IMR-90 (cell line): ENCODE measurements at regions not wholly inside any gene's neighbourhood (a gene's known extent, or its start where the extent isn't known, plus 50 kb on each side); places are given as distances from the start of the nearest gene placed in this dataset.

ENCODE experiments used
- ATAC-seq: fragments of 200-7000 bp; cut with Tn5 transposase; 2 replicates; pipeline ENCODE4 v1.9.1; 2020; ENCODE audit warnings: low read depth, mild to moderate bottlenecking, moderate library complexity
- BruUV-seq: library from RNA; stranded (reverse); fragments of 400-500 nt; replicated peaks from 2 replicates; lab custom pipeline; 2021; lab: Mats Ljungman, UMichigan
- CTCF ChIA-PET: fragments of 300-600 bp; formaldehyde crosslinking; extraction: SDS; loops from one replicate; lab custom pipeline; 2021; ENCODE audit warnings: antibody characterized with exemption; lab: Yijun Ruan, JAX
- POLR2A ChIA-PET: fragments of 300-600 bp; sonication (Branson Sonifier 250); formaldehyde crosslinking; loops from one replicate; lab custom pipeline; 2022; ENCODE audit warnings: antibody characterized with exemption; ENCODE audit not compliant: unreplicated experiment; lab: Charles Lee
- DNase-seq: peaks from one replicate; pipeline ENCODE4 v3.0.0; 2013
- H2AFZ ChIP-seq: replicated peaks from 2 replicates; pipeline ENCODE3; 2013; ENCODE audit warnings: low read length, mild to moderate bottlenecking; ENCODE audit not compliant: poor library complexity
- H2AK5ac ChIP-seq: 2 replicates; pipeline ENCODE4 v1.6.1; 2013; ENCODE audit warnings: low read depth, low read length, inconsistent platforms
- H2AK9ac ChIP-seq: replicated peaks from 2 replicates; pipeline ENCODE3; 2013; ENCODE audit warnings: mild to moderate bottlenecking, low read depth, low read length, moderate library complexity; ENCODE audit not compliant: poor library complexity
- H2BK120ac ChIP-seq: 2 replicates; pipeline ENCODE4 v1.6.1; 2013; ENCODE audit warnings: low read depth, low read length, inconsistent platforms
- H2BK15ac ChIP-seq: 3 replicates; pipeline ENCODE4 v1.6.1; 2013; ENCODE audit warnings: low read depth, low read length, inconsistent platforms
- H2BK20ac ChIP-seq: 2 replicates; pipeline ENCODE4 v1.6.1; 2013; ENCODE audit warnings: low read depth, mild to moderate bottlenecking, inconsistent platforms, low read length, moderate library complexity
- H2BK5ac ChIP-seq: 2 replicates; pipeline ENCODE4 v1.6.1; 2013; ENCODE audit warnings: mild to moderate bottlenecking, low read depth, low read length, inconsistent platforms; ENCODE audit not compliant: poor library complexity, severe bottlenecking
- H3K14ac ChIP-seq: replicated peaks from 2 replicates; pipeline ENCODE4 v1.6.1; 2013; ENCODE audit warnings: low read depth, low read length, inconsistent platforms
- H3K18ac ChIP-seq: 2 replicates; pipeline ENCODE4 v1.6.1; 2013; ENCODE audit warnings: low read depth, low read length, control low read depth
- H3K23ac ChIP-seq: 2 replicates; pipeline ENCODE4 v1.6.1; 2013; ENCODE audit warnings: low read depth, low read length, inconsistent platforms
- H3K27ac ChIP-seq: 2 replicates; pipeline ENCODE4 v1.5.1; 2013; ENCODE audit warnings: mild to moderate bottlenecking, control low read depth, low read length; ENCODE audit not compliant: insufficient read depth
- H3K27me3 ChIP-seq: 2 replicates; pipeline ENCODE4 v1.6.1; 2013; ENCODE audit warnings: low read length; ENCODE audit not compliant: control insufficient read depth, insufficient read depth
- H3K36me3 ChIP-seq: 2 replicates; pipeline ENCODE4 v1.6.1; 2013; ENCODE audit warnings: low read length, mixed read lengths; ENCODE audit not compliant: control insufficient read depth, insufficient read depth
- H3K4ac ChIP-seq: 2 replicates; pipeline ENCODE4 v1.6.1; 2013; ENCODE audit warnings: low read depth, low read length, inconsistent platforms
- H3K4me1 ChIP-seq: 2 replicates; pipeline ENCODE4 v1.6.1; 2013; ENCODE audit warnings: low read length, mixed read lengths; ENCODE audit not compliant: control insufficient read depth, insufficient read depth
- H3K4me2 ChIP-seq: 2 replicates; pipeline ENCODE4 v1.6.1; 2013; ENCODE audit warnings: low read depth, mild to moderate bottlenecking, control low read depth, low read length, moderate library complexity
- H3K4me3 ChIP-seq: 2 replicates; pipeline ENCODE4 v1.5.1; 2013; ENCODE audit warnings: low read depth, mild to moderate bottlenecking, control low read depth, low read length, moderate library complexity; ENCODE audit not compliant: insufficient read depth
- H3K56ac ChIP-seq: 2 replicates; pipeline ENCODE4 v1.6.1; 2013; ENCODE audit warnings: low read length, inconsistent platforms; ENCODE audit not compliant: insufficient read depth; ENCODE audit errors: extremely low read depth
- H3K79me1 ChIP-seq, 2 experiments: 2 replicates each; pipeline ENCODE4 v1.6.1; 2013; ENCODE audit warnings: low read length in 2 of 2, inconsistent platforms in 1 of 2, low read depth in 1 of 2
- H3K9ac ChIP-seq: 2 replicates; pipeline ENCODE4 v1.6.1; 2013; ENCODE audit warnings: low read depth, low read length, control low read depth
- H3K9me1 ChIP-seq: 2 replicates; pipeline ENCODE4 v1.6.1; 2013; ENCODE audit warnings: low read length, inconsistent platforms; ENCODE audit not compliant: insufficient read depth
- H3K9me3 ChIP-seq: 2 replicates; pipeline ENCODE4 v1.6.1; 2013; ENCODE audit warnings: low read length; ENCODE audit not compliant: control insufficient read depth, insufficient read depth
- H4K20me1 ChIP-seq: 2 replicates; pipeline ENCODE4 v1.6.1; 2013; ENCODE audit warnings: low read length, inconsistent platforms; ENCODE audit not compliant: insufficient read depth
- H4K5ac ChIP-seq: 2 replicates; pipeline ENCODE4 v1.6.1; 2013; ENCODE audit warnings: mild to moderate bottlenecking, low read depth, low read length, control low read depth
- H4K8ac ChIP-seq, 2 experiments: 2 replicates each; pipeline ENCODE4 v1.6.1; 2013; ENCODE audit warnings: low read depth in 2 of 2, low read length in 2 of 2, control low read depth in 1 of 2, inconsistent platforms in 1 of 2
- H4K91ac ChIP-seq: 2 replicates; pipeline ENCODE4 v1.6.1; 2013; ENCODE audit warnings: low read depth, low read length, inconsistent platforms; ENCODE audit not compliant: insufficient read depth
- BHLHE40 ChIP-seq: fragments of 150-350 bp; IDR thresholded peaks from 2 replicates; pipeline ENCODE4 v1.6.1; 2016; ENCODE audit warnings: mild to moderate bottlenecking, low read depth, low read length
- CEBPB ChIP-seq: IDR thresholded peaks from 2 replicates; pipeline ENCODE4 v1.6.1; 2012; ENCODE audit warnings: low read depth, low read length, improper control_type of control experiment
- CHD1 ChIP-seq: IDR thresholded peaks from 2 replicates; pipeline ENCODE4 v1.6.1; 2012; ENCODE audit warnings: low read depth, low read length, improper control_type of control experiment
- CTCF ChIP-seq: conservative IDR thresholded peaks from 2 replicates; pipeline ENCODE4 v1.5.1; 2012; ENCODE audit warnings: mild to moderate bottlenecking, low read depth, low read length, improper control_type of control experiment
- ELK1 ChIP-seq: fragments of 150-350 bp; IDR thresholded peaks from 2 replicates; pipeline ENCODE4 v1.6.1; 2016; ENCODE audit warnings: low read depth, mild to moderate bottlenecking, low read length, moderate library complexity, borderline replicate concordance
- FOS ChIP-seq: fragments of 150-350 bp; IDR thresholded peaks from 2 replicates; pipeline ENCODE4 v1.6.1; 2016; ENCODE audit warnings: low read depth, low read length
- MAFK ChIP-seq: IDR thresholded peaks from 2 replicates; pipeline ENCODE4 v1.6.1; 2012; ENCODE audit warnings: low read depth, low read length, improper control_type of control experiment
- MAZ ChIP-seq: IDR thresholded peaks from 2 replicates; pipeline ENCODE4 v1.6.1; 2012; ENCODE audit warnings: low read depth, mild to moderate bottlenecking, low read length, improper control_type of control experiment, moderate library complexity, borderline replicate concordance
- MXI1 ChIP-seq: IDR thresholded peaks from 2 replicates; pipeline ENCODE4 v1.6.1; 2012; ENCODE audit warnings: low read depth, mild to moderate bottlenecking, low read length, moderate library complexity, borderline replicate concordance
- NFE2L2 ChIP-seq: fragments of 150-350 bp; IDR thresholded peaks from 2 replicates; pipeline ENCODE4 v1.6.1; 2016; ENCODE audit warnings: low read depth, mild to moderate bottlenecking, low read length
- POLR2A ChIP-seq: IDR thresholded peaks from 2 replicates; pipeline ENCODE4 v1.6.1; 2012; ENCODE audit warnings: mild to moderate bottlenecking, low read depth, low read length
- RAD21 ChIP-seq: IDR thresholded peaks from 2 replicates; pipeline ENCODE4 v1.6.1; 2012; ENCODE audit warnings: low read length, improper control_type of control experiment
- RCOR1 ChIP-seq: IDR thresholded peaks from 2 replicates; pipeline ENCODE4 v1.6.1; 2012; ENCODE audit warnings: mild to moderate bottlenecking, low read length, improper control_type of control experiment; ENCODE audit not compliant: insufficient replicate concordance
- RFX5 ChIP-seq: IDR thresholded peaks from 2 replicates; pipeline ENCODE4 v1.8.0; 2012; ENCODE audit warnings: low read depth, mild to moderate bottlenecking, low read length, moderate library complexity
- SMC3 ChIP-seq: fragments of 150-350 bp; IDR thresholded peaks from 2 replicates; pipeline ENCODE4 v1.6.1; 2016; ENCODE audit warnings: low read depth, mild to moderate bottlenecking, antibody characterized with exemption, low read length, moderate library complexity
- USF2 ChIP-seq: fragments of 150-350 bp; IDR thresholded peaks from 2 replicates; pipeline ENCODE4 v1.6.1; 2017; ENCODE audit warnings: mild to moderate bottlenecking, antibody characterized with exemption, low read length, low read depth
- dilution Hi-C: fragments of 300-500 bp; cut with HindIII; formaldehyde crosslinking; loops from one replicate; pipeline ENCODE4 v1.14.3; 2018; ENCODE audit warnings: low sequenced_read_pairs; ENCODE audit not compliant: unreplicated experiment
- in situ Hi-C: fragments of 300-500 bp; cut with MboI; formaldehyde crosslinking; loops from 3 replicates; pipeline ENCODE4 v1.14.3; 2019; ENCODE audit warnings: low sequenced_read_pairs, inconsistent platforms, mixed read lengths
- intact Hi-C: fragments of 100-400 bp; cut with micrococcal nuclease; formaldehyde crosslinking; loops from 2 replicates; pipeline ENCODE4 v1.10.0; 2022

DNA sequence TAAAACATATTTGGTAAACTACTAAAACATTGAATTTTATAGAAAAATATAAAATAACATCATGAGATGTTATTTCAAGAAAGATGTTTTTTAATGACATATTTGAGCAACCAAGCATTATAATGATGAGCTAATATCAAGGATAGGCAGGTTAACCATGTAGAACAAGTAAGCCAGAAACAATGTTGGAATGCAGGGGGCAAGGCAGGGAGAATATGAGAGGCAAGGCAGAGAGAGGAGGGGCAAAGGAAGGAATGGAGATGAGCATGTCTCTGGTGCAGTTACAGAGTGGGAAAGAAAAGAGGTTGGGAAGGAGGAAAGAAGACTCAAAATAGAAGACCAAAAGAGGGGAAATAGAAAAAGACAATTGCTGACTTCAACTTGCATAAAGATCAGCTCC, 390.4 kb downstream of the MCTP2 start:
- Histone ChIP-seq H3K18ac (no peak overlapping the region), H4K20me1 (no peaks in the 10 kb centered on the region), H2BK15ac (no peak overlapping the region), H2AK9ac (no peak overlapping the region), H2AK5ac (no peak overlapping the region), H3K36me3 (no peaks in the 10 kb centered on the region), H3K4ac (no peak overlapping the region), H3K79me1 (no peaks in the 10 kb centered on the region), H2BK20ac (no peak overlapping the region), H3K4me1 (no peaks in the 10 kb centered on the region), H4K5ac (no peak overlapping the region), H2AFZ (no peak overlapping the region), H3K9me1 (no peaks in the 10 kb centered on the region), H3K9me3 (peaks cover 10% of the 10 kb centered on the region), H3K56ac (no peak overlapping the region), H3K9ac (no peak overlapping the region), H3K14ac (no peak overlapping the region), H2BK120ac (no peak overlapping the region), H4K91ac (no peak overlapping the region), H3K27me3 (no peaks in the 10 kb centered on the region), H4K8ac (no peak overlapping the region), H2BK5ac (no peak overlapping the region), H3K4me2 (no peak overlapping the region), H3K4me3 (no peak overlapping the region), H3K23ac (no peak overlapping the region), H3K27ac (no peak overlapping the region)
- no TSS peak for BruUV-seq
- no peak for ATAC-seq
- dilution Hi-C loops, result no loop called here
- no peak for DNase-seq
- in situ Hi-C loops, result no loop called here
- no peak for TF ChIP-seq NFE2L2
- TF ChIP-seq ELK1, result no peak
- no peak for TF ChIP-seq RCOR1
- no peak for TF ChIP-seq POLR2A
- no peak for TF ChIP-seq CTCF
- no peak for TF ChIP-seq MXI1
- no peak for TF ChIP-seq SMC3
- TF ChIP-seq MAFK, result no peak
- TF ChIP-seq BHLHE40, result no peak
- TF ChIP-seq RAD21, result no peak
- TF ChIP-seq CHD1, result no peak
- TF ChIP-seq FOS, result no peak
- TF ChIP-seq RFX5, result no peak
- TF ChIP-seq CEBPB, result no peak
- no peak for TF ChIP-seq MAZ
- TF ChIP-seq USF2, result no peak
- intact Hi-C loops, result no loop called here
- ChIA-PET POLR2A (no interaction called here), CTCF (interaction anchor here (1.0 kb wide), 1 partner anchor 25 kb away, joined by 8 read pairs; no protein-coding TSS in a partner anchor)
